Endothelial cell of umbilical vein (primary cell): ENCODE measurements at regions not wholly inside any gene's neighbourhood (a gene's known extent, or its start where the extent isn't known, plus 50 kb on each side); places are given as distances from the start of the nearest gene placed in this dataset.

ENCODE experiments used
- EZH2 ChIP-seq: IDR thresholded peaks from 2 replicates; pipeline ENCODE4 v1.6.1; 2012; ENCODE audit warnings: borderline replicate concordance, low read depth, mild to moderate bottlenecking, moderate library complexity, low read length, inconsistent platforms; ENCODE audit not compliant: severe bottlenecking
- FOS ChIP-seq: IDR thresholded peaks from 2 replicates; pipeline ENCODE4 v1.6.1; 2011; ENCODE audit warnings: mild to moderate bottlenecking, low read length, moderate library complexity, borderline replicate concordance; ENCODE audit not compliant: insufficient read depth
- GATA2 ChIP-seq: IDR thresholded peaks from 2 replicates; pipeline ENCODE4 v1.7.0; 2011; ENCODE audit warnings: low read depth, mild to moderate bottlenecking, moderate library complexity, mixed read lengths, low read length; ENCODE audit not compliant: insufficient read length, insufficient read depth
- JUN ChIP-seq: IDR thresholded peaks from 2 replicates; pipeline ENCODE4 v1.6.1; 2011; ENCODE audit warnings: borderline replicate concordance, low read depth; ENCODE audit not compliant: insufficient read length, insufficient read depth
- MYC ChIP-seq: IDR thresholded peaks from one replicate; pipeline ENCODE4 v1.6.1; 2011; ENCODE audit warnings: mild to moderate bottlenecking, low read depth, low read length
- POLR2A ChIP-seq: IDR thresholded peaks from 2 replicates; pipeline ENCODE4 v1.6.1; 2012; ENCODE audit warnings: low read depth, mild to moderate bottlenecking, control low read depth, low read length
- POLR2AphosphoS5 ChIP-seq: IDR thresholded peaks from 2 replicates; pipeline ENCODE4 v1.6.1; 2012; ENCODE audit warnings: low read depth, mild to moderate bottlenecking, control low read depth, low read length, moderate library complexity; ENCODE audit not compliant: insufficient read depth
- TF ChIP-seq, protein P1 (sequence below), 2 donors: IDR thresholded peaks; 1 replicate in 1 of 2; 2 replicates in 1 of 2; pipeline ENCODE4 v1.5.1; 2011; ENCODE audit warnings: low read length in 2 of 2, mild to moderate bottlenecking in 2 of 2, moderate library complexity in 2 of 2, control low read depth in 1 of 2, inconsistent platforms in 1 of 2, low read depth in 1 of 2; ENCODE audit not compliant: insufficient read depth in 1 of 2; ENCODE audit errors: extremely low read depth in 1 of 2
- TF ChIP-seq, protein P2 (sequence below): IDR thresholded peaks from 2 replicates; pipeline ENCODE4 v1.6.1; 2011; ENCODE audit not compliant: insufficient read depth, insufficient read length

- TF ChIP-seq POLR2A (no peak), EZH2 (no peak), JUN (no peak), POLR2AphosphoS5 (no peak), FOS (no peak), GATA2 (no peak), MYC (no peak)
- TF ChIP-seq, protein P1, sequence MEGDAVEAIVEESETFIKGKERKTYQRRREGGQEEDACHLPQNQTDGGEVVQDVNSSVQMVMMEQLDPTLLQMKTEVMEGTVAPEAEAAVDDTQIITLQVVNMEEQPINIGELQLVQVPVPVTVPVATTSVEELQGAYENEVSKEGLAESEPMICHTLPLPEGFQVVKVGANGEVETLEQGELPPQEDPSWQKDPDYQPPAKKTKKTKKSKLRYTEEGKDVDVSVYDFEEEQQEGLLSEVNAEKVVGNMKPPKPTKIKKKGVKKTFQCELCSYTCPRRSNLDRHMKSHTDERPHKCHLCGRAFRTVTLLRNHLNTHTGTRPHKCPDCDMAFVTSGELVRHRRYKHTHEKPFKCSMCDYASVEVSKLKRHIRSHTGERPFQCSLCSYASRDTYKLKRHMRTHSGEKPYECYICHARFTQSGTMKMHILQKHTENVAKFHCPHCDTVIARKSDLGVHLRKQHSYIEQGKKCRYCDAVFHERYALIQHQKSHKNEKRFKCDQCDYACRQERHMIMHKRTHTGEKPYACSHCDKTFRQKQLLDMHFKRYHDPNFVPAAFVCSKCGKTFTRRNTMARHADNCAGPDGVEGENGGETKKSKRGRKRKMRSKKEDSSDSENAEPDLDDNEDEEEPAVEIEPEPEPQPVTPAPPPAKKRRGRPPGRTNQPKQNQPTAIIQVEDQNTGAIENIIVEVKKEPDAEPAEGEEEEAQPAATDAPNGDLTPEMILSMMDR (IDR thresholded peaks at IDR 0.05; ENCODE audit: extremely low read depth in 1 of 2, insufficient read depth in 1 of 2, low read depth in 1 of 2, low read length in 2 of 2), result no peak
- TF ChIP-seq, protein P2, sequence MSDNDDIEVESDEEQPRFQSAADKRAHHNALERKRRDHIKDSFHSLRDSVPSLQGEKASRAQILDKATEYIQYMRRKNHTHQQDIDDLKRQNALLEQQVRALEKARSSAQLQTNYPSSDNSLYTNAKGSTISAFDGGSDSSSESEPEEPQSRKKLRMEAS, result no peak
Measured at GRCh38 chr1:30466026-30466425, 257.4 kb downstream of the MATN1 start.
